Urinary bladder (tissue), 3 donors: ENCODE measurements at regions not wholly inside any gene's neighbourhood (a gene's known extent, or its start where the extent isn't known, plus 50 kb on each side); places are given as distances from the start of the nearest gene placed in this dataset.

Experiments used
- DNase-seq: peaks from one replicate; pipeline ENCODE4 v3.0.0-alpha.2; 2015; ENCODE audit errors: extremely low spot score
- H3K27ac ChIP-seq: one replicate; pipeline ENCODE4 v1.5.1; 2013; ENCODE audit warnings: low read depth, mild to moderate bottlenecking, moderate library complexity
- H3K36me3 ChIP-seq: one replicate; pipeline ENCODE4 v1.6.1; 2013; ENCODE audit warnings: mild to moderate bottlenecking, moderate library complexity; ENCODE audit not compliant: insufficient read depth
- H3K4me1 ChIP-seq: one replicate; pipeline ENCODE4 v1.6.1; 2013; ENCODE audit warnings: mild to moderate bottlenecking, moderate library complexity; ENCODE audit not compliant: insufficient read depth
- H3K4me3 ChIP-seq: one replicate; pipeline ENCODE4 v1.5.1; 2013; ENCODE audit warnings: low read depth, low read length
- WGBS: extraction: QIAGEN DNeasy Blood & Tissue Kit; methylation state at CpG from one replicate; pipeline ENCODE4 v1.1.7; 2013; 5-methylcytosine and 5-hydroxymethylcytosine counted together
- donor health status: healthy with polysubstance abuse.
- donor health status: healthy.

GRCh38 chr11:41980741-41981140 is 521.3 kb upstream of the LRRC4C start:
- Histone ChIP-seq H3K4me1 (no peaks in the 10 kb centered on the region), H3K4me3 (no peak overlapping the region), H3K36me3 (no peaks in the 10 kb centered on the region), H3K27ac (no peak overlapping the region)
- 90% methylated on average over 2 of the region's 2 CpGs for WGBS
- DNase-seq: no peak

DNA sequence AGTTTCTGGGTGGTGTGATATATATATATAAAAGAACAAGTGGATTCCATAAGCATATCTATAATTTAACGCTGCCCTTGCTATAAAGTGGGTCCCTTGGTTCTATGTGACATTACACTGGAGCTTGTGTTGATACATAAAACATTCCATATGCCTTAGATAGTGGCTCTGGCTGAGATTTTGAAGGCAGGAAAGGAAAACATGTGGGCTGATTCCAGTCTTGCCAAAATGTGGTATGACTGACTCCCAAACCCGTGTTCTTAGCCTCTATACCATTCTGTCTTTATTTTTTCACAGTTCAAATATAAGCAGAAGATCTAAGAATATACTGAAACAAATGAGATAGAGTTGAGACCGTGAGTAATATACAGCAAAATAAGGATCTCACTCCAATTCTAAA is 522.8 kb upstream of the LRRC4C start:
- no peak overlapping the region for H3K4me3 ChIP-seq
- 70% methylated on average over 3 of the region's 3 CpGs for WGBS
- H3K4me1 ChIP-seq: no peaks in the 10 kb centered on the region
- no peak overlapping the region for H3K27ac ChIP-seq
- H3K36me3 ChIP-seq: no peaks in the 10 kb centered on the region
- DNase-seq: no peak

DNA sequence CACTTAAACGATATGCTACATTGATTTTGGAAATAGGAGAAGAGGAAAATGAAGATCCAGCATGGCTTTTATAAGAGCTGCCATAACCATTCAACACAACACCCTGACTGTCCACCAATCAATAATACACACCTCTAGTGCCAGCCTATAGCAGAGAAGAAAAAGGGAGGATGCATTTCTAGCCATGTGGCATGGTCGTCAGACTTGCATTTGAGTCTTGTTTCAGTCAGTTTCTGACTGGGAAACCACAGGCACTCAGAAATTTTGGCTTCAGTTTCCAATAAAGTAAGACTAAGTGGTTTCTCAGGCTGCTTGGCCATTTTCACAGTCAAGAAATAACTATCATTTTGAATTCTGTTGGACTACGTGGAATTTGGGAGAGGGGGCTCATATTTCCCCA is 523.5 kb upstream of the LRRC4C start:
- DNase-seq: no peak
- Histone ChIP-seq H3K4me3 (no peak overlapping the region), H3K36me3 (no peaks in the 10 kb centered on the region), H3K4me1 (no peaks in the 10 kb centered on the region), H3K27ac (no peak overlapping the region)
- WGBS: 75% methylated on average over 3 of the region's 3 CpGs

- Histone ChIP-seq H3K27ac (no peak overlapping the region), H3K4me3 (no peak overlapping the region), H3K36me3 (no peaks in the 10 kb centered on the region), H3K4me1 (no peaks in the 10 kb centered on the region)
- no peak for DNase-seq
These were observed 524.0 kb upstream of the LRRC4C start for GRCh38 chr11:41983475-41983874.

- no peaks in the 10 kb centered on the region for H3K4me1 ChIP-seq
- WGBS: 60% methylated on average over 2 of the region's 2 CpGs
- H3K27ac ChIP-seq: no peak overlapping the region
- no peak overlapping the region for H3K4me3 ChIP-seq
- H3K36me3 ChIP-seq: no peaks in the 10 kb centered on the region
- DNase-seq: no peak
These were observed 524.6 kb upstream of the LRRC4C start for GRCh38 chr11:41984023-41984422.

DNA sequence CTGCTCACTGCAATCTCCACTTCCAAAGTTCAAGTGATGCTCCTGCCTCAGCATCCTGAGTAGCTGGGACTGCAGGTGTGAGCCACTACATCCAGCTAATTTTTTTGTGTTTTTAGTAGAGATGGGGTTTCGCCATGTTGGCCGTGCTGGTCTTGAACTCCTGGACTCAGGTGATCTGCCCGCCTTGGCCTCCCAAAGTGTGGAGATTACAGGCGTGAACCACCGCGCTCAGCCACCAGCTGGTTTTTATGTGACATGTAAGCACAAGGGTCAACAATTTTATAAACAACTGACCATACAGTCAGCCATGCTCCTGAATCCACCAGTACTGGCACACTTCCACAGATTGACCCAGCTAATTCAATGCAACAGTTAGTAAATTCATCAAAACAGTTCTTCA is 526.3 kb upstream of the LRRC4C start:
- H3K4me3 ChIP-seq: no peak overlapping the region
- H3K36me3 ChIP-seq: no peaks in the 10 kb centered on the region
- no peak for DNase-seq
- no peak overlapping the region for H3K27ac ChIP-seq
- no peaks in the 10 kb centered on the region for H3K4me1 ChIP-seq
- WGBS: 91% methylated on average over 6 of the region's 6 CpGs

GRCh38 chr11:41988951-41989572 is 529.6 kb upstream of the LRRC4C start:
- WGBS: 67% methylated on average over 3 of the region's 3 CpGs
- DNase-seq: no peak
- Histone ChIP-seq H3K4me3 (no peak overlapping the region), H3K36me3 (no peaks in the 10 kb centered on the region), H3K4me1 (no peaks in the 10 kb centered on the region), H3K27ac (no peak overlapping the region)

DNA sequence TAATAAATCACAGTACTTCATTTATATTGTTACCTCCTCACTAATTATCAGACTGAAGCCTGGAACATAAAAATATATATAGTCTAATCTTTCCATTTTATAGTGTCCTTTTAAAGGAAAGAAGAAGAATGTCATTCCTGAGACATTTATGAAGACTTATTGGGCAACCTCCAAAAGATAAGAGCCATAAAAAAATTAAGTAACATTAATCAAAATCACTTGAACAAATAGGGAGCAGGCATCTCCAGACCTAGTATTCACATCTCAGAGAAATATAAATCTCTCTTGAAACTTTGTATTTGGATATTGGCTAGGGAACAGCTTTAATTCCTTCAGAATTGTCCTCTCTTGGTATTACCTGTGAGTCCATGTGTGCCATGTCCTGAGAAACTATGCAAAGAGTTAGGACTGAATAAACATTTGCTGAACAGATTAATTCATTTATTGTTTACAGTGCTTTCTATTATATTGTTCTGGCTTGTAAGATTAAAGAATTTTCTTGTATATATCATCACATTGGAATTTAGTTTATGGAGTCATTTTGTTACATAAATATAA is 530.5 kb upstream of the LRRC4C start:
- Histone ChIP-seq H3K4me3 (no peak overlapping the region), H3K36me3 (no peaks in the 10 kb centered on the region), H3K4me1 (no peaks in the 10 kb centered on the region), H3K27ac (no peak overlapping the region)
- DNase-seq: no peak

DNA sequence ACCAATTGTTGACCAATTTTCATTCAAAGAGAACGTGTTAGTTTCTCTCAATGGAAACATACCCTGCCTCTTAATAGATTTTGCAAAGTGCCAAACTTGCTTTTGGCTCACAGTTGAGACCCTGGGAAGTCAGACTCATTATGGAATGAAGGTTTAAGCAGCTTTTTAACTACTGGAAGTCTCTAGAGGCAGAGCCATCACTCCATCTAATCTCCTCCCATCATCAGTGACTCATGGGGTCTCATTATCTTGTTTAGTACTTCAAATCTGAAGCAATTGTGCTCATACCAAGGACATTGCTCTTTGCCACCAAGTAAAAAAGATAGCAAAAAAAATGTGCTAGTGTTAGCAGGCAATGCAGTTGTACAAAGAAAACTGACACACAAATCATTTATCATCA is 537.1 kb upstream of the LRRC4C start:
- Histone ChIP-seq H3K36me3 (no peaks in the 10 kb centered on the region), H3K4me1 (no peaks in the 10 kb centered on the region), H3K4me3 (no peak overlapping the region), H3K27ac (no peak overlapping the region)
- 72% methylated on average over 1 of the region's 1 CpG for WGBS
- DNase-seq: no peak

DNA sequence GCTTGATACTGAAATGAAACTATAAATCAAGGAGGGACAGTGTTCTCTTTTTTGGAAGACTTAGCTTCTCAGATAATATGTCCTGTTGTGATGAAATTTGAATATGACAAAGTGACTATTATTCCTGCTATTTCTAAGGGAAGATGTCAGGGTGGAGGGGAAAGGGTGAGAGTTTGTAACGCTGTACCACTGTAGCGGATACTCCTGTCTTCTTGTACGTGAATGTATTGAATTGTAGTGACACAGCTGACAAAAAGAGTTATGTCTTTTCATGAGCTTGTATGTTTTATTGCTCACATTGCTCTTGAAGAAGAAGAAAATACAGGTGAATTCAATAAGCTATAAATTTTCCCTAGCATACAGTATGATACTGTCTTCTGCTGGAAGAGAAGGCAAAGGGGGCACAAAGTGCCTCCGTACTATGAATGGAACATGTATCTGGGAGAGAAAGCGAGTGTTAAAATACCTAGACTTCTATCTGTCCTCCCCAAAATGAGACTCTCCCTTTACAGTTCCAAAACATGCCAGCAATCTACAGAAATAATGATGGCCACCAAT is 538.5 kb upstream of the LRRC4C start:
- H3K36me3 ChIP-seq: no peaks in the 10 kb centered on the region
- no peak for DNase-seq
- no peak overlapping the region for H3K4me3 ChIP-seq
- H3K27ac ChIP-seq: no peak overlapping the region
- H3K4me1 ChIP-seq: no peaks in the 10 kb centered on the region
- WGBS: 76% methylated on average over 5 of the region's 5 CpGs

GRCh38 chr11:41999066-41999465 is 539.6 kb upstream of the LRRC4C start:
- Histone ChIP-seq H3K27ac (no peak overlapping the region), H3K4me3 (no peak overlapping the region), H3K36me3 (no peaks in the 10 kb centered on the region), H3K4me1 (no peaks in the 10 kb centered on the region)
- DNase-seq: no peak

DNA sequence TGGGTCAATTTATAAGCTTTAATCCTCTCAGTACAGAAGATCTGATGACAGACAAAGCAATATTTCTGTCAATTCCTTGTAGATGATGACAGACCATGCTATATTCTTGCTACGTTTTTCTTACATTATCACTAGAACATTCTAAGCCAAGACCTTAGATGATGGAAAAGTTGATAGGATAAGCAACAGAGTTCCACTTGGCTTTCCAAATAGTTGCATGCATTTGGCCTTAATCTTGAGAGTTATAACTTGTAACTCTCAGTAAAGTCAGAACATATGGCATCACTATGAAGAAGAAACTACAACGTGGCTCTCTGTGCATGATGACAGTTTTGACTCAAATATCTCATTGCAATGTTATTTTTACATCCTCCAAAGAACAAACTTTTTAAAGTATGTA is 544.3 kb upstream of the LRRC4C start:
- Histone ChIP-seq H3K27ac (no peak overlapping the region), H3K4me3 (no peak overlapping the region), H3K36me3 (peaks cover 1% of the 10 kb centered on the region), H3K4me1 (no peaks in the 10 kb centered on the region)
- WGBS: 23% methylated on average over 2 of the region's 2 CpGs
- DNase-seq: no peak

GRCh38 chr11:42006766-42007165 is 547.3 kb upstream of the LRRC4C start:
- WGBS: 84% methylated on average over 1 of the region's 1 CpG
- no peak overlapping the region for H3K4me3 ChIP-seq
- H3K36me3 ChIP-seq: peaks cover 1% of the 10 kb centered on the region
- H3K27ac ChIP-seq: no peak overlapping the region
- DNase-seq: no peak
- H3K4me1 ChIP-seq: no peaks in the 10 kb centered on the region

DNA sequence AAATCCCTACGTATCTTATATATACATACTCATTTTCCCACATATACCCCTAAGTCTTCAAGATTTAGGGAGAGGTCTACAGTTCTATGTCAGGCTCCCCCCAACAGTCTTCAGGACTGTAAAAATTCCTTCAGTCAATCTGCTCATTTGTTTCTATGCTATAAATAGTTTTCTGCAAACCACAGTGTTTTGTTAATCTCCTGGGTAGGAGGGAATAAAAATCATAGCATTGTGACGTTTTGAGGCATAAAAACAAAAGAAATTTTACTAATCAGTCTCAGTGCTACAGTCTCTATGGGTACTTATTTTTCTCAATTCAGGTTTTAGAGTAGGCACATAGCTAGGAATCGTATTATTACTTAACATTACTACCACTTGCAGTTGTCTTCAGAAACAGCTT is 552.8 kb upstream of the LRRC4C start:
- H3K4me3 ChIP-seq: no peak overlapping the region
- no peaks in the 10 kb centered on the region for H3K36me3 ChIP-seq
- H3K27ac ChIP-seq: no peak overlapping the region
- 61% methylated on average over 3 of the region's 3 CpGs for WGBS
- H3K4me1 ChIP-seq: no peaks in the 10 kb centered on the region
- no peak for DNase-seq
